BLaER1 treated with 17β-estradiol and CSF1 and Interleukin-3, amounts not matched to agents 10 nM and 100 nM (cell line): ENCODE measurements at regions not wholly inside any gene's neighbourhood (a gene's known extent, or its start where the extent isn't known, plus 50 kb on each side); places are given as distances from the start of the nearest gene placed in this dataset.

Source experiments
- H3K27ac ChIP-seq, 11 experiments: shearing (Covaris generic); formaldehyde crosslinking; 2 replicates each; pipeline ENCODE4 v1.8.1; 2022
- H3K27me3 ChIP-seq, 11 experiments: shearing (Covaris generic); formaldehyde crosslinking; 2 replicates each; pipeline ENCODE4 v1.8.1; 2022
- H3K36me3 ChIP-seq, 11 experiments: shearing (Covaris generic); formaldehyde crosslinking; 2 replicates each; pipeline ENCODE4 v1.8.1; 2022
- H3K4me1 ChIP-seq, 10 experiments: shearing (Covaris generic); formaldehyde crosslinking; 2 replicates each; pipeline ENCODE4 v1.8.1; 2022
- H3K4me2 ChIP-seq, 11 experiments: shearing (Covaris generic); formaldehyde crosslinking; 2 replicates each; pipeline ENCODE4 v1.8.1; 2022
- H3K4me3 ChIP-seq, 10 experiments: shearing (Covaris generic); formaldehyde crosslinking; 2 replicates each; pipeline ENCODE4 v1.8.1; 2022
- H3K9ac ChIP-seq, 11 experiments: shearing (Covaris generic); formaldehyde crosslinking; 2 replicates each; pipeline ENCODE4 v1.8.1; 2022
- H3K9me3 ChIP-seq, 11 experiments: shearing (Covaris generic); formaldehyde crosslinking; replicated peaks in 1 of 11; 2 replicates each; pipeline ENCODE4 v1.8.1; 2022
- H4K20me1 ChIP-seq, 11 experiments: shearing (Covaris generic); formaldehyde crosslinking; 2 replicates each; pipeline ENCODE4 v1.8.1; 2022
- Cebpa-rat ChIP-seq, 11 experiments: shearing (Covaris generic); IDR thresholded peaks; 2 replicates each; pipeline ENCODE4 v1.8.1; 2022

DNA sequence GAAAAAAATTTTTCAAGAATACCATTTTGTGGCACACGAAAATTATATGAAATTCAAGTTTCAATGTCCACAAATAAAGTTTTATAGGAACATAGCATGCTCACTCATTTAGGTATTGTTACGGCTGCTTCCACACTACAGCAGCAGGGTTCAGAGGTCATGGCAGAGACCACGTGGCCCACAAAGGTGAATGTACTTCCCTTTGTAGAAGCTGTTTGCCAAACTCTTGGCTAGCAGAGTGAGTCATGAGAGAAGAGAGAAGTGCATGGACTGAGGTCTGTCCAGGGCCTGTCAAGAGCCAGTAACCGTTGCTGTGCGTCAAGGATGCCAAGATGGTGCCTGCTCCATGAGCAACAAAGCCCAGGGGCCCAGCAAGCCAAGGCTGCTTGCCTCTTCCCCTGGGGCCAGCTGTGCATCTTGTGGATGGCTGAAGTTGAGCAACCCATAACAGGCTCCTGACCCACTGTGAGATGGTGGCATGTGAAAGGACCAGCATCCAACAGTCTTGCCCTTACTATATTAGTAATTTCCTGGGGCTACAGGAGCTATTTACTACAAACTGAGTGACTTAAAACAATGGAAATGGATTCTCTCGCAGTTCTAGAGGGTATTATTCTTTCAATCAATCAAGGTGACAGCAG lies 64.8 kb upstream of the ATP5PO start:
- H3K4me2 ChIP-seq, result peak overlapping the region in 10 of 11 experiments; percentile 40 to 98 (median 84); a peak in 20 of 22 replicates
- peak overlapping the region in 1 of 10 experiments; percentile 6; a peak in 1 of 20 replicates for H3K4me3 ChIP-seq
- no peak for TF ChIP-seq Cebpa-rat (IDR thresholded peaks at IDR 0.05)
- H3K36me3 ChIP-seq, result no peaks in the 10 kb centered on the region
- no peak overlapping the region; a peak in 1 of 22 replicates for H3K9ac ChIP-seq
- peaks cover 47 to 89% (median 78%) of the 10 kb centered on the region in 10 experiments for H3K4me1 ChIP-seq
- no peaks in the 10 kb centered on the region for H4K20me1 ChIP-seq
- H3K9me3 ChIP-seq, result peaks cover 0 to 13% (median 7%) of the 10 kb centered on the region in 11 experiments; a peak in 9 of 22 replicates
- no peaks in the 10 kb centered on the region for H3K27me3 ChIP-seq
- peak overlapping the region in 9 of 11 experiments; percentile 47 to 98 (median 62); a peak in 16 of 22 replicates for H3K27ac ChIP-seq

DNA sequence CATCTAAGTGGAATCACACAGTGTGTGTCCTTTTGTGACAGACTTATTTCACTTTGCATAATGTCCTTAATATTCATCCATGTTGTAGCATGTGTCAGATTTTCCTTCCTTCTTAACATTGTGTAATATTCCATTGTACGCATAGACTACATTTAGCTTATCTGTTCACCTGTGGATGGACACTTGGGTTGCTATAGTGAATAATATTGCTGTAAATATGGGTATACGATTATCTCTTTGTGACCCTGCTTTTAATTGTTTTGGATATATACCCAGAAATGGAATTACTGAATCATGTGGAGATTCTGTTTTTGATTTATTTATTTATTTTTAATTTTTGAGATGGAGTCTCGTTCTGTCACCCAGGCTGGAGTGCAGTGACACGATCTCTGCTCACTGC lies 63.0 kb upstream of the ATP5PO start:
- H3K4me1 ChIP-seq, result peaks cover 49 to 90% (median 83%) of the 10 kb centered on the region in 10 experiments
- H4K20me1 ChIP-seq, result no peaks in the 10 kb centered on the region

DNA sequence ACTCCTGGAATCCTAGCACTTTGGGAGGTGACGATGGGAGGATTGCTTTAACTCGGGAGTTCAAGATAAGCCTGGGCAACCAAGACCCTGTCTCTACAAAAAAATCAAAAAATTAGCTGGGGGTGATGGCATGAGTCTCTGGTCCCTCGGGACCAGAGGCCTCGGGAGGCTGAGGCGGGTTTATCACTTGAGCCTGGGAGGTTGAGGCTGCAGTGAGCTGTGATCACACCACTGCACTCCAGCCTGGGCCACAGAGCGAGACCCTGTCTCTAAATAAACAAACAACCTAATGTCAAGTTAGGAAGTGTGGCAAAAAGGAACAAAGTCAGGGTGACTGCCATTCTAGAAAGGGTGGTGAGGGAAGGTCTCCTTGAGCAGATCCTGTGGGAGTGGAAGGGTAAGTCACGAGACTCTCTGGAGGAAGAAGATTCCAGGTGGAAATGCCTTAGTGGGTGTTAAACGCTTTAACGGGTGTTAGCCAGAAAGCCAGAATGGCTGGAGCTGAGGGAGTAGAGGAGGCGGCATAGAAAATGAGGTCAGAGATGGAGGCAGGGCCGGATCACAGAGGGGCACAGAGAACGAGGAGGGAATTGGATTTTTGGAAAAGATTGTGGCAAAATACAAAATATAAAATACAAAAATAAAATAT lies 62.2 kb upstream of the ATP5PO start:
- H3K9me3 ChIP-seq, result peaks cover 0 to 13% (median 7%) of the 10 kb centered on the region in 11 experiments; a peak in 9 of 22 replicates
- H3K36me3 ChIP-seq, result no peaks in the 10 kb centered on the region
- H3K4me1 ChIP-seq, result peaks cover 49 to 96% (median 89%) of the 10 kb centered on the region in 10 experiments
- H3K4me3 ChIP-seq, result peak overlapping the region in 7 of 10 experiments; percentile 7 to 51 (median 21); a peak in 8 of 20 replicates
- no peaks in the 10 kb centered on the region for H3K27me3 ChIP-seq
- peak overlapping the region; percentile 82 to 98 (median 91) for H3K4me2 ChIP-seq
- peak overlapping the region in 10 of 11 experiments; percentile 60 to 88 (median 81); a peak in 20 of 22 replicates for H3K9ac ChIP-seq
- H4K20me1 ChIP-seq, result no peaks in the 10 kb centered on the region
- peak overlapping the region; percentile 81 to 98 (median 92) for H3K27ac ChIP-seq
- no peak for TF ChIP-seq Cebpa-rat (IDR thresholded peaks at IDR 0.05)

More for the DNA sequence above, 63.0 kb upstream of the ATP5PO start:
- TF ChIP-seq Cebpa-rat (IDR thresholded peaks at IDR 0.05), result no peak
- Histone ChIP-seq H3K4me3 (no peak overlapping the region), H3K27ac (peak overlapping the region in 8 of 11 experiments; percentile 90 to 98 (median 95); a peak in 16 of 22 replicates), H3K36me3 (no peaks in the 10 kb centered on the region), H3K9me3 (peaks cover 0 to 13% (median 7%) of the 10 kb centered on the region in 11 experiments; a peak in 9 of 22 replicates), H3K4me2 (peak overlapping the region; percentile 82 to 98 (median 91)), H3K9ac (no peak overlapping the region; a peak in 1 of 22 replicates), H3K27me3 (no peaks in the 10 kb centered on the region)

DNA sequence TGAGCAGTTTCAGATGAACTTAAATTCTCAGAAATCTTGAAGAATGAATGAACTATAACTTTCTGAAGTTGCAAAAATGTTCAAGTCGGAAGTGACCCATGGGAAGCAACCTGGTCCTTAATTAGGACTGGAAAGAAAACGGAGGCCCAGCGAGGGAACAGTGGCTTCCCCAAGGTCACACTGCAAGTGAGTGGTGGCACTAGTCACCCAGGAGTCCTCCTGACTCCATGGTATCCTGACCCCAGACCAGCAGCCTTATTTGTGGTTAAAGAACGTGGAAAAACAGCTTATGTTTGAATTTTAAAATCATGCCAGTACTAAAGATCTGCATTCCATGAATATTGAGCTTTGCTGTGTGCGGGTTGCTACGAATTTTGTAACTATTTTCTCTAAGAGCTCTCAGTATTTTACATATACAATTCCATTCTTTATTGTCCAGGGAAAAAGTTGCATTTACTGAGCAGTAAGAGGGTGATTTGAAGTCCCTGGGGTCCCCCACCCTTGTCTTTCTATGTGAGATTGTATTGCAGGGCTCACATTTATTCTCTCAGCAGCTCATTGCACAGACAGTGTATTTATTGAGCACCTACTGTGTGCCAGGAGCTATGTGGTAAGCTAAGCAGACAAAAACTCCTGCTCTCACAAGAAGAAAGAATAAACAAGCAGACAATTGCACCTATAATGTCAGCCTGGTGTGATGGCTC lies 61.6 kb upstream of the ATP5PO start:
- H3K9ac ChIP-seq, result peak overlapping the region; percentile 60 to 88 (median 80)

DNA sequence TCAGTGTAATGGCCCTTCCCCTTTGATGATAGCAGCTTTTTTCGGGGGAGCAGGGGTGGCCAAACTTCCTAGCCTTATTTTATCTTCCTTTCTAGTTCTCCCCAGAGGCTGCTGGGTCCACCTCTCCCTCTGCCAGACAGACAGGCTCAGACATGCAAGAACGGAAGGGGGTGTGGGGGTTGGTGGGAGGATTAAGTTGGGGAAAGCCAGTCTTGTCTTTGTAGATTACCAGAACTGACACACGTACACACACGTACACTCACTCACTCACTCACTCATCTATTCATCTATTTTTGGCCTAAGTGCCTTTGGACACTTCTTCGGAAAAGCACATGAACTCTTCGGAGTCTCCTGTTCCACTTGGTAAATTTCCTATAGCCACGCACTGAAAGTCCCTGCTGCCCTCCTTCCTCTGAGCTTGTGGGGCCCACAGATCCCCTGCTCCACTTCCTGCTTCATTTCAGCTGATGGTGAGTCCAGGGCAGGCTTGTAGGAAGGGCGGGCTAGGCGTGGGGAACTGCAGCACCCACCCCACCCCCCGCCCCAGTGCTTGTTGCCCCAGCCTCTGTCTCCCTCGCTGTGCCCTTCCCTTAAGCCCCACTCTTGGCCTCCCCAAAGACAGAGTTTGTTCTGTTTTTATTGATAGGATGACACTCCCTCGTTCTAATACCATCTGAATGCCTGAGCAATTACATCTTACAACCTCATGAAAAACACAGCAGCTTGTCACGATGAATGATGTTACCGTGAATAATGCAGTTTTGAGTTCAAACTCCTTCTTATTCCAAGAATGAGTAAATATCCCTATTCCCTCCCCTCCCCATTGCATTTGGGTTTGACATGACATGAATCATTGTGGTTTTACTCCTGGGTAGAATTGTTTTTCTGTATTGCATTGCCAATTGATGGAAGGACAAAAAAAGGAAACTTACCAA lies 60.7 kb upstream of the ATP5PO start:
- H3K9me3 ChIP-seq, result peaks cover 0 to 12% (median 7%) of the 10 kb centered on the region in 11 experiments; a peak in 9 of 22 replicates
- peak overlapping the region; percentile 81 to 98 (median 92) for H3K27ac ChIP-seq
- peak overlapping the region; percentile 72 to 88 (median 81) for H3K9ac ChIP-seq
- no peak for TF ChIP-seq Cebpa-rat (IDR thresholded peaks at IDR 0.05)
- no peaks in the 10 kb centered on the region for H3K36me3 ChIP-seq
- H3K4me3 ChIP-seq, result peak overlapping the region; percentile 27 to 63 (median 47); a peak in 17 of 20 replicates
- no peaks in the 10 kb centered on the region for H4K20me1 ChIP-seq
- H3K4me2 ChIP-seq, result peak overlapping the region; percentile 82 to 98 (median 91)
- H3K4me1 ChIP-seq, result peaks cover 49 to 84% (median 81%) of the 10 kb centered on the region in 10 experiments
- no peaks in the 10 kb centered on the region for H3K27me3 ChIP-seq

More for the DNA sequence above, 61.6 kb upstream of the ATP5PO start:
- H4K20me1 ChIP-seq, result no peaks in the 10 kb centered on the region
- H3K4me1 ChIP-seq, result peaks cover 49 to 92% (median 89%) of the 10 kb centered on the region in 10 experiments
- H3K4me3 ChIP-seq, result peak overlapping the region in 9 of 10 experiments; percentile 8 to 51 (median 30); a peak in 12 of 20 replicates
- H3K4me2 ChIP-seq, result peak overlapping the region; percentile 82 to 98 (median 91)
- peaks cover 0 to 13% (median 7%) of the 10 kb centered on the region in 11 experiments; a peak in 9 of 22 replicates for H3K9me3 ChIP-seq
- TF ChIP-seq Cebpa-rat (IDR thresholded peaks at IDR 0.05), result no peak
- peak overlapping the region; percentile 81 to 98 (median 92) for H3K27ac ChIP-seq
- no peaks in the 10 kb centered on the region for H3K27me3 ChIP-seq
- H3K36me3 ChIP-seq, result no peaks in the 10 kb centered on the region

DNA sequence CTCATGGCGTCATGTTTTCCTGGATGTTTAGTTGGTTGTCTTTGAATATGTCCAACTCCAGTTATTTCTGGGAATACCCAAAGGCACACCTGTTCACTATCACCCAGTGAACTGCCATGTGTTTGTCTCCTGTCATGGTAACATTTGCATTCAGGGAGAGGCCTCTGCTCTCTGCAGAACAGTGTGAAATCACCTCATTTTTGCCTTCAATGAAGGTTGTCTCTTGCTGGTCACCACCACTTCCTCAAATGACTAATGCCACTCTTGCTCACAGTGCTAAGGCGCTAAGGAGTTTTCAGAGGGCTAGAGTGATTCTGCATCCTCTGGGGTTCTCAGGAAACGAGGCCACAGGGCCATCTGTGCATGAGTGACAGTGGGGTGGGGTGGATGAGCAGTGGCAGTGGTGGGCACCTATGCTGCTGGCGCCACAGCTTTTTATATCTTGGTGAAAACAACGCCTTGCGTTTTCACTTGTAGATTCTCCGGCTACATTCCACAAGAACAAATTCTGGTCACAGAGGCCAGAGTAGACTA lies 60.0 kb upstream of the ATP5PO start:
- Histone ChIP-seq H3K9ac (peak overlapping the region; percentile 72 to 88 (median 81)), H3K9me3 (peaks cover 0 to 11% (median 4%) of the 10 kb centered on the region in 11 experiments; a peak in 7 of 22 replicates), H3K4me2 (peak overlapping the region; percentile 82 to 98 (median 91)), H3K27me3 (no peaks in the 10 kb centered on the region), H3K4me3 (peak overlapping the region; percentile 27 to 63 (median 47); a peak in 17 of 20 replicates), H3K4me1 (peaks cover 49 to 76% (median 74%) of the 10 kb centered on the region in 10 experiments), H3K36me3 (no peaks in the 10 kb centered on the region), H4K20me1 (no peaks in the 10 kb centered on the region), H3K27ac (peak overlapping the region; percentile 81 to 98 (median 92))
- no peak for TF ChIP-seq Cebpa-rat (IDR thresholded peaks at IDR 0.05)

DNA sequence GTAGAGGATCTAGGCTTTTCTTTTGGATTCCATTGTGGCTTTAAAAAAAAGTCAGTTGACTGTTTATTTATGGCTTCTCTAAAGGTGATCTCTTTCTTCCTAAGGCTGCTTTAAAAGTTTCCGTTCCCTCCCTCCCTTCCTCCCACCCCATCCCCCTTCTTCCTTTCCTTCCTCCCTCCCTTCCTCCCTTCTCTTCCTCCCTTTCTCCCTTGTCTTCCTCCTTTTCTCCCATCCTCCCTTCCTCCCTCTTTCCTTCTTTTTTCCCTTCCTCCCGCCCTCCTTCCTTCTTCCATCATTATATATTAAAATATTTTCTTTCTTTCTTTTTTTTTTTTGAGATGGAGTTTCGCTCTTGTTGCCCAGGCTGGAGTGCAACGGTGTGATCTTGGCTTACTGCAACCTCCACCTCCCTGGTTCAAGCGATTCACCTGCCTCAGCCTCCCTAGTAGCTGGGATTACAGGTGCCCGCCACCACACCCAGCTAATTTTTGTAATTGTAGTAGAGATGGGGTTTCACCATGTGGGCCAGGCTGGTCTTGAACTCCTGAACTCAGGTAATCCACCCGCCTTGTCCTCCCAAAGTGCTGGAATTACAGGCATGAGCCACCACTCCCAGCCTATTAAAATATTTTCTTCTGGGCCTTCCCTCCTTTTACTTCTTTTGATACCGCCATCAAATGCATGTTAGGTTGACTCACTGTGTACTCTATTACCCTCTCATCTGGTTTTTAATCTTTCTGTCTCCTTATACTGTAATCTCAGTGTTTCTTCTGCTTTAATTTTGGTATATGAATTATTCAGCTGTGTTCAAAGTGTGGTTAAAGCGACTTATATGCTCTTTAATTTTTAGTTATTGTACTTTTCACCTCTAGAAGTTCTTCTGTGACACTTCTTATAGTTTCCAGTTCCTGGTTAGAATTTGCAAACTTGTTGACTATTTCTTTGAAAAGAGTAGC lies 59.2 kb upstream of the ATP5PO start:
- Histone ChIP-seq H3K4me3 (no peak overlapping the region), H3K9ac (peak overlapping the region in 7 of 11 experiments; percentile 75 to 88 (median 86); a peak in 12 of 22 replicates), H3K9me3 (peaks cover 0 to 5% (median 0%) of the 10 kb centered on the region in 11 experiments; a peak in 1 of 22 replicates), H3K4me1 (peaks cover 49 to 75% (median 66%) of the 10 kb centered on the region in 10 experiments), H3K36me3 (no peaks in the 10 kb centered on the region), H4K20me1 (no peaks in the 10 kb centered on the region), H3K27me3 (no peaks in the 10 kb centered on the region), H3K4me2 (peak overlapping the region; percentile 82 to 98 (median 91)), H3K27ac (peak overlapping the region; percentile 81 to 98 (median 92); a peak in 20 of 22 replicates)
- no peak for TF ChIP-seq Cebpa-rat (IDR thresholded peaks at IDR 0.05)
